G401.6 (cell line): ENCODE measurements at regions not wholly inside any gene's neighbourhood (a gene's known extent, or its start where the extent isn't known, plus 50 kb on each side); places are given as distances from the start of the nearest gene placed in this dataset.
"Not testable (repeated sequence)": the region's sequence is repeated elsewhere in the genome, so short reads cannot be mapped to it uniquely, and the experiment has no call there.

ENCODE experiments used
- FAIRE-seq: peaks from 2 replicates; lab custom pipeline; 2012; peaks lifted over from hg19 to GRCh38; lab: Jason Lieb, UNC

- no peak for FAIRE-seq
Observed at GRCh38 chr12:125311050-125311449, 245.8 kb downstream of the AACS start.

GRCh38 chr12:125312471-125312870 lies 247.2 kb downstream of the AACS start:
- no peak for FAIRE-seq

- no peak for FAIRE-seq
Observed at GRCh38 chr12:125314051-125314755, 249.0 kb downstream of the AACS start.

- FAIRE-seq: no peak
Observed at GRCh38 chr12:125315771-125316170, 250.5 kb downstream of the AACS start.

- no peak for FAIRE-seq
Observed at GRCh38 chr12:125320177-125320576, 254.9 kb downstream of the AACS start.

- FAIRE-seq: no peak
Observed at GRCh38 chr12:125324861-125325490, 259.7 kb downstream of the AACS start.

- no peak for FAIRE-seq
Observed at GRCh38 chr12:125329239-125330102, 264.2 kb downstream of the AACS start.

- FAIRE-seq: no peak
Observed at GRCh38 chr12:125330645-125331341, 265.6 kb downstream of the AACS start.

- no peak for FAIRE-seq
Observed at GRCh38 chr12:125331342-125332052, 266.3 kb downstream of the AACS start.

GRCh38 chr12:125332900-125333299 lies 267.7 kb downstream of the AACS start:
- no peak for FAIRE-seq

GRCh38 chr12:125336246-125336645 lies 271.0 kb downstream of the AACS start:
- no peak for FAIRE-seq

- no peak for FAIRE-seq
Observed at GRCh38 chr12:125340791-125341190, 275.6 kb downstream of the AACS start.

- FAIRE-seq: no peak
Observed at GRCh38 chr12:125341422-125341821, 276.2 kb downstream of the AACS start.

GRCh38 chr12:125343649-125344048 lies 278.4 kb downstream of the AACS start:
- FAIRE-seq: no peak

- FAIRE-seq: no peak
Observed at GRCh38 chr12:125346362-125346761, 281.1 kb downstream of the AACS start.

- FAIRE-seq: no peak
Observed at GRCh38 chr12:125351788-125352187, 286.6 kb downstream of the AACS start.

- not testable (repeated sequence) for FAIRE-seq
Observed at GRCh38 chr12:125353002-125353401, 287.8 kb downstream of the AACS start.

- FAIRE-seq: no peak
Observed at GRCh38 chr12:125353871-125354270, 288.6 kb downstream of the AACS start.

- FAIRE-seq: no peak
Observed at GRCh38 chr12:125355614-125356013, 290.4 kb downstream of the AACS start.

- FAIRE-seq: no peak
Observed at GRCh38 chr12:125356111-125356510, 290.9 kb downstream of the AACS start.

GRCh38 chr12:125357561-125357960 lies 292.3 kb downstream of the AACS start:
- FAIRE-seq: no peak

- no peak for FAIRE-seq
Observed at GRCh38 chr12:125360540-125360939, 295.3 kb downstream of the AACS start.
